Mesothelial cell of epicardium (in vitro differentiated cells): ENCODE measurements at regions not wholly inside any gene's neighbourhood (a gene's known extent, or its start where the extent isn't known, plus 50 kb on each side); places are given as distances from the start of the nearest gene placed in this dataset.

Experiments
- DNase-seq, 2 experiments: peaks; one replicate each; pipeline ENCODE4 v3.0.0; 2021; ENCODE audit warnings: low spot score in 2 of 2; ENCODE audit not compliant: unreplicated experiment in 2 of 2
- H3K27ac Mint-ChIP-seq: 2 replicates; pipeline ENCODE4 v1.8.0; 2021; ENCODE audit warnings: mixed read lengths
- H3K27me3 Mint-ChIP-seq: 2 replicates; pipeline ENCODE4 v1.8.0; 2021; ENCODE audit warnings: low read depth, mixed read lengths
- H3K36me3 Mint-ChIP-seq: 2 replicates; pipeline ENCODE4 v1.8.0; 2021; ENCODE audit warnings: mixed read lengths
- H3K4me1 Mint-ChIP-seq: 2 replicates; pipeline ENCODE4 v1.8.0; 2021; ENCODE audit warnings: mixed read lengths
- H3K4me3 Mint-ChIP-seq: 2 replicates; pipeline ENCODE4 v1.8.0; 2021; ENCODE audit warnings: mild to moderate bottlenecking, moderate library complexity, mixed read lengths
- H3K9me3 Mint-ChIP-seq: 2 replicates; pipeline ENCODE4 v1.8.0; 2021; ENCODE audit warnings: mixed read lengths
- CTCF ChIP-seq: fragments of 200-600 bp; sonication (generic); IDR thresholded peaks from one replicate; pipeline ENCODE4 v1.5.0; 2021; ENCODE audit warnings: antibody characterized with exemption; ENCODE audit not compliant: unreplicated experiment

GRCh38 chr3:103406320-103406850 lies 971.6 kb downstream of the ZPLD1 start:
- no peak for DNase-seq
- no peaks in the 10 kb centered on the region for H3K27me3 Mint-ChIP-seq
- no peaks in the 10 kb centered on the region for H3K36me3 Mint-ChIP-seq
- H3K9me3 Mint-ChIP-seq = no peaks in the 10 kb centered on the region
- no peaks in the 10 kb centered on the region for H3K4me1 Mint-ChIP-seq
- H3K4me3 Mint-ChIP-seq = no peak overlapping the region
- H3K27ac Mint-ChIP-seq = no peak overlapping the region
- no peak for TF ChIP-seq CTCF

- H3K4me1 Mint-ChIP-seq = no peaks in the 10 kb centered on the region
- no peak overlapping the region for H3K27ac Mint-ChIP-seq
- peaks cover 11% of the 10 kb centered on the region for H3K9me3 Mint-ChIP-seq
- no peak overlapping the region for H3K4me3 Mint-ChIP-seq
- DNase-seq = no peak
- H3K36me3 Mint-ChIP-seq = no peaks in the 10 kb centered on the region
- no peaks in the 10 kb centered on the region for H3K27me3 Mint-ChIP-seq
- no peak for TF ChIP-seq CTCF
Measured at GRCh38 chr3:103410231-103410630, 975.4 kb downstream of the ZPLD1 start.

- H3K4me1 Mint-ChIP-seq = no peaks in the 10 kb centered on the region
- no peak for DNase-seq
- peaks cover 2% of the 10 kb centered on the region for H3K27me3 Mint-ChIP-seq
- H3K36me3 Mint-ChIP-seq = no peaks in the 10 kb centered on the region
- no peak overlapping the region for H3K4me3 Mint-ChIP-seq
- peaks cover 6% of the 10 kb centered on the region for H3K9me3 Mint-ChIP-seq
- no peak overlapping the region for H3K27ac Mint-ChIP-seq
- TF ChIP-seq CTCF = no peak
Measured at GRCh38 chr3:103421460-103421859, 986.6 kb downstream of the ZPLD1 start.

GRCh38 chr3:103437883-103438282 lies 1003.1 kb downstream of the ZPLD1 start:
- peaks cover 12% of the 10 kb centered on the region for H3K4me1 Mint-ChIP-seq
- H3K27ac Mint-ChIP-seq = no peak overlapping the region
- no peak overlapping the region for H3K4me3 Mint-ChIP-seq

GRCh38 chr3:103440539-103441203 lies 1005.9 kb downstream of the ZPLD1 start:
- no peak for DNase-seq
- H3K4me1 Mint-ChIP-seq = peaks cover 10% of the 10 kb centered on the region
- peaks cover 17% of the 10 kb centered on the region for H3K9me3 Mint-ChIP-seq
- H3K27ac Mint-ChIP-seq = no peak overlapping the region
- no peaks in the 10 kb centered on the region for H3K27me3 Mint-ChIP-seq
- H3K36me3 Mint-ChIP-seq = peaks cover 4% of the 10 kb centered on the region
- H3K4me3 Mint-ChIP-seq = no peak overlapping the region
- TF ChIP-seq CTCF = peak; percentile 74

More at GRCh38 chr3:103437883-103438282, 1003.1 kb downstream of the ZPLD1 start:
- TF ChIP-seq CTCF = no peak
- Mint-ChIP-seq H3K27me3 (no peaks in the 10 kb centered on the region), H3K36me3 (peaks cover 4% of the 10 kb centered on the region), H3K9me3 (peaks cover 17% of the 10 kb centered on the region)
- no peak for DNase-seq
